Duodenal mucosa (tissue), 2 donors: ENCODE measurements at regions not wholly inside any gene's neighbourhood (a gene's known extent, or its start where the extent isn't known, plus 50 kb on each side); places are given as distances from the start of the nearest gene placed in this dataset.

ENCODE experiments used
- H3K27ac ChIP-seq: one replicate; pipeline ENCODE4 v1.7.0; 2013; ENCODE audit warnings: low read depth, low read length
- H3K27me3 ChIP-seq, 2 donors: one replicate each; pipeline ENCODE4 v1.7.0; 2013; ENCODE audit warnings: low read length in 2 of 2, control low read depth in 1 of 2; ENCODE audit not compliant: insufficient read depth in 2 of 2, control insufficient read depth in 1 of 2
- H3K36me3 ChIP-seq, 2 donors: one replicate each; pipeline ENCODE4 v1.7.0; 2013; ENCODE audit warnings: low read length in 2 of 2, control low read depth in 1 of 2; ENCODE audit not compliant: insufficient read depth in 2 of 2, control insufficient read depth in 1 of 2
- H3K4me1 ChIP-seq, 2 donors: one replicate each; pipeline ENCODE4 v1.7.0; 2013; ENCODE audit warnings: low read length in 2 of 2, control low read depth in 1 of 2; ENCODE audit not compliant: insufficient read depth in 2 of 2, control insufficient read depth in 1 of 2
- H3K4me3 ChIP-seq, 2 donors: one replicate each; pipeline ENCODE4 v1.7.0; 2013; ENCODE audit warnings: low read length in 2 of 2, low read depth in 1 of 2
- H3K9ac ChIP-seq, 2 donors: one replicate each; pipeline ENCODE4 v1.7.0; 2013; ENCODE audit warnings: low read length in 2 of 2, low read depth in 1 of 2
- H3K9me3 ChIP-seq, 2 donors: one replicate each; pipeline ENCODE4 v1.7.0; 2013; ENCODE audit warnings: low read length in 2 of 2, control low read depth in 1 of 2; ENCODE audit not compliant: control insufficient read depth in 1 of 2

DNA sequence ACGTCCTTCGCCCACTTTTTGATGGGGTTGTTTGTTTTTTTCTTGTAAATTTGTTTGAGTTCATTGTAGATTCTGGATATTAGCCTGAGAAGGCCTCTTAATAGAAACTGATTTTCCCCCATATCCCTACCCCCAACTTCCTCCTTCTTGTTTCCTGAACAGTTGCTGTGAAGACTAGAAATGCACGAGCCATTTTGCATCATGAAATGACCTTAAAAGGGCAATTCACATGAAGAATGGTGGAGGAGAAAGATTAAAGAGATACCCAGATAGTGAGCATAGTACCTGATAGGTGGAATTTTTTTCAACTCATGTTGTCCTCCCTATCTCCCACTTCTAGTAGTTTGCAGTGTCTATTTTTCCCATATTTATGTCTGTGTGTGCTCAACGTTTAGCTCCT lies 55.2 kb upstream of the KCNH8 start:
- H3K4me3 ChIP-seq: no peak overlapping the region
- H3K4me1 ChIP-seq: no peaks in the 10 kb centered on the region
- H3K36me3 ChIP-seq: no peaks in the 10 kb centered on the region
- no peaks in the 10 kb centered on the region for H3K9me3 ChIP-seq
- no peak overlapping the region for H3K9ac ChIP-seq
- H3K27ac ChIP-seq: no peak overlapping the region
- H3K27me3 ChIP-seq: no peaks in the 10 kb centered on the region

DNA sequence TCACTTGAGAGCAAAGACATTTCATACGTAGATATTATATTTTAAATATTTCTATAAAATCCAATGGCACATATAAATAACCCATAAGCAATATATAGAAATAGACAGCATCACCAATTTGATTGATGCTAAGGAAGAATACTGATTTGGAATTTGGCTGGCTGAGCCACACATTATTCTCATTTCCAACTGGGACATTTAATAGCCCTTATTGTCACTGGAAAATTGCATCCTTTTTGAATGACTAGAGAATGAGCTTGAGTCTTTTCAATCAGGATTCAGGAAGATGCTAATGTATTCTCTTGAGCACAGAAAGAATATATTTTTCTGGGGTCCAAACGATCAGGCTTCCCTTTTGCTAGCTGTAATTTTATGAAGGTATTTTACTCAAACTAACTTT lies 70.9 kb upstream of the KCNH8 start:
- Histone ChIP-seq H3K4me3 (no peak overlapping the region), H3K9ac (no peak overlapping the region), H3K27me3 (no peaks in the 10 kb centered on the region), H3K27ac (no peak overlapping the region), H3K36me3 (no peaks in the 10 kb centered on the region), H3K4me1 (no peaks in the 10 kb centered on the region), H3K9me3 (no peaks in the 10 kb centered on the region)

DNA sequence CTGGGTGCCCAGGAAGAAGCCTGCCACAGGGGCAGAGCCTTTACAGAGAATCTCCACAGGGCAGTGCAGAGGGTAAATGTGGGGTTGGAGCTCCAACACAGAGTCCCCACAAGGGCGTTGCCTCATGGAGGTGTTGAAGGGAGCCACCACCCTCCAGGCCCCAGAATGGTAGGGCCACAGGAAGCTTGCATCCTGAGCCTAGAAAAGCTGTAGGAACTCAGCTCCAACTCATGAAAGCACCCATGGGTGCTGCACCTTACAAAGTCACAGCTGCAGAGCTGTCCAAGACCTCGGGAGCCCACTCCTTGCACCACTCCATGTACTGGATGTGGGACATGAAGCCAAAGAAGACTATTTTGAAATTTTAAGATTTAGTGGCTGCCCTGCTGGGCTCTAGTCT lies 73.3 kb upstream of the KCNH8 start:
- H3K27ac ChIP-seq: no peak overlapping the region
- no peak overlapping the region for H3K4me3 ChIP-seq
- H3K27me3 ChIP-seq: no peaks in the 10 kb centered on the region
- no peak overlapping the region for H3K9ac ChIP-seq
- no peaks in the 10 kb centered on the region for H3K36me3 ChIP-seq
- H3K4me1 ChIP-seq: no peaks in the 10 kb centered on the region
- H3K9me3 ChIP-seq: no peaks in the 10 kb centered on the region

DNA sequence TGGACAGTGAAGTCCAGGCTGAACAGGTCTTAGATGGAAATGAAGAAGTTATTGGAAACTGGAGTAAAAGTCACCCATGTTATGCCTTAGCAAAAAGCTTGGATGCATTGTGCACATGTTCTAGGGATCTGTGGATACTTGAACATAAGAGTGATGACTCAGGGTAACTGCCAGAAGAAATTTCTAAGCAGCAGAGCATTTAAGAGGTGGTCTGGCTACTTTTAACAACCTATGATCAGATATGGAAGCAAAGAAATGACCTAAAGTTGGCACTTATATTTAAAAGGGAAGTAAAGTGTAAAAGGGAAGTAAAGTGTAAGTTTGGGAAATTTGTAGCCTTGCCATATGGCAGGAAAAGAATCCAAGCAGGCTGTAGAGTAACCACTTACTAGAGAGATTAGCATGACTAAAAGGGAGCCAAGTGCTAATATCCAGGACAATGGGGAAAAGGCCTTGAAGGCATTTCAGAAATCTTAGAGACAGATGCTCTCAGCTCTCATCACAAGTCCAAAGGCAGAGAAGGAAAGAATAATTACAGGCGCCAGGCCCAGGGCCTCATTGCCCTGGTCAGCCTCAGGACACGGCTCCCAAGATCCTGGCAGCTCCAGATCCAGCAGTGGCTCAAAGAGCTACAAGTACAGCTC lies 73.9 kb upstream of the KCNH8 start:
- no peak overlapping the region for H3K4me3 ChIP-seq
- H3K9ac ChIP-seq: no peak overlapping the region
- no peak overlapping the region for H3K27ac ChIP-seq
- no peaks in the 10 kb centered on the region for H3K27me3 ChIP-seq
- no peaks in the 10 kb centered on the region for H3K9me3 ChIP-seq
- H3K36me3 ChIP-seq: no peaks in the 10 kb centered on the region
- H3K4me1 ChIP-seq: no peaks in the 10 kb centered on the region

DNA sequence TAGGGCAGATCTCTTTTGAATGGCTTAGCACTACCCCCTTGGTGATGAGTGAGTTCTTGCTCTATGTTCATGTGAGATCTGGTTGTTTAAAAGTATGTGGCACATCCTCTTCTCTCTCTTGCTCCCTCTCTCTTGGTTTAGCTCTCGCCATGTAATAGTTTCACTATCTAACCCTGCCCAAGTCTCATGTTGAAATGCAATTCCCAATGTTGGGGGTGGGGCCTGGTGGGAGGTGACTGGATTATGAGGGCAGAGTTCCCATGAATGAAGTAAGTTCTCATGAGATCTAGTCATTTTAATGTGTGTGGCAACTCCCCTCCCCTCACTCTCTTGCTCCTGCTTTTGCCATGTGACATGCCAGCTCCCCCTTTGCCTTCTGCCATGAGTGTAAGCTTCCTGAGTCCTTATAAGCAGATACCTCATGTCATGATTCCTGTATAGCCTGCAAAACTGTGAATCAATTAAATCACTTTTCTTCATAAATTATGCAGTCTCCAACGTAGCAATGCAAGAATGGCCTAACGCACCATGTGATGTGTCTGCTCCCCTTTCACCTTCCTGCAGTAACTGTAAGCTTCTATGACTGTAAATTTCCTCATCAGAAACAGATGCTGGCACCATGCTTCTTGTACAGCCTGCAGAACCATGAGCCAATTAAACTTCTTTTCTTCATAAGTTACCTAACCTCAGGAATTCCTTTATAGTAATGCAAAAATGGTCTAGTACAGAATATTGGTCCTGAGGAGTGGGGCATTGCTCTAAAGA lies 74.8 kb upstream of the KCNH8 start:
- Histone ChIP-seq H3K9ac (no peak overlapping the region), H3K4me1 (no peaks in the 10 kb centered on the region), H3K4me3 (no peak overlapping the region), H3K27me3 (no peaks in the 10 kb centered on the region), H3K9me3 (no peaks in the 10 kb centered on the region), H3K27ac (no peak overlapping the region), H3K36me3 (no peaks in the 10 kb centered on the region)

DNA sequence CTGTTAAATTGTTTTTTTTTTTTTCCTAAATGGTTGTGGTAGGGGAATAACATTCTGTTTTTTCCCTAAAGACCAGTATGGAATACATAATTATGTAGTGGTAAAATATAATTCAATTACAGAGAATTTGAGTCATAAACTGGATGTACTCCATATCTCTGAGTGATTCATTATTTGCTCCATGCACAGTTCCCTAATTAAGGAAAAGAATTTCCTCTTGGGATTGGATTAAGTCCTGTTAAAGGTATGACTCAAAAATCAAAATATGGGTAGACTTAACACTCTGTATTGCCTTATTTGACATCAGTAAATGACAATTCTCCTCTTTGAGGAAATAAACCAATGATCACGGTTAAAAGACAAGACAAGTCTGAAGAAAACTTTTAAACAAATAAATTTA lies 78.0 kb upstream of the KCNH8 start:
- H3K27me3 ChIP-seq: no peaks in the 10 kb centered on the region
- H3K4me3 ChIP-seq: no peak overlapping the region
- H3K27ac ChIP-seq: no peak overlapping the region
- no peaks in the 10 kb centered on the region for H3K36me3 ChIP-seq
- H3K9me3 ChIP-seq: no peaks in the 10 kb centered on the region
- H3K9ac ChIP-seq: no peak overlapping the region
- no peaks in the 10 kb centered on the region for H3K4me1 ChIP-seq

DNA sequence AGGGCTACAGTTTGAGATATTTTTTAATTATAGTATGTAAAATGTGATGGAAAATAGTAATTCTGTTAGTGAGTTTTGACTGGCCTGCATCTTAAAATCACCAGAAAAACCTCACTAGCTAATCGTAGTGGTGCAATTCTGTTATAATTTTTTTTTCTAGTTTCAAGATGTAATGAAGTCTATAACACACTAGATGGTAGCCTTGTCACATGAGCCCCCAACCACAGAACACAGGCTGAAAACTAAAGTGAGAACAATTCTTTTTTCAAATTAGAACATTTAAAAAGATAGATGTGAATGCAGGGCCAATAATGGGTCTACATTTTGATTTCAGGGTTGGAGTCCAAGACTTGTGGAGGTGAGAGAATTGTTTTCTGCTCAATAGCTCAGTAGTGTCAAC lies 83.3 kb upstream of the KCNH8 start:
- H3K36me3 ChIP-seq: no peaks in the 10 kb centered on the region
- H3K4me1 ChIP-seq: no peaks in the 10 kb centered on the region
- no peak overlapping the region for H3K4me3 ChIP-seq
- no peaks in the 10 kb centered on the region for H3K9me3 ChIP-seq
- no peaks in the 10 kb centered on the region for H3K27me3 ChIP-seq
- H3K27ac ChIP-seq: no peak overlapping the region
- no peak overlapping the region for H3K9ac ChIP-seq

DNA sequence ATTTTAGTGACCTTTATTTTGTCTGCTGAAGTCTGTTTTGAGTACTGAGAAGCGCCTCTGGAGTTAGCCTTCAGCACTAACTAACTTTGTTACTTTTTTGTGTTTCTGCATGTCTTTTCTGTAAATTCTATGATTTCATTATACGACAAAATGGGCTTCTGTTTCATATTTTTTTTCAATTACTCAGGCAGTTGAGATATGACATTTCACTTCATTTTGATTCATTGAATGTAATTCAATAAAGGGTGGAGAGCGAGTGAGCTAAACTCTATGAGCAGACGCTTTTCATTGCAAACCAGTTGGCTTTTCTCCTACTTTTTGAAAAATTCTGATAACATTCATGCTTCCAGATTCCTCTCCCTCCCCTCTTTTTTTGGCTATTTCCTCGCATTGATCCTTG lies 84.4 kb upstream of the KCNH8 start:
- no peaks in the 10 kb centered on the region for H3K4me1 ChIP-seq
- no peak overlapping the region for H3K9ac ChIP-seq
- H3K4me3 ChIP-seq: no peak overlapping the region
- no peaks in the 10 kb centered on the region for H3K27me3 ChIP-seq
- H3K36me3 ChIP-seq: no peaks in the 10 kb centered on the region
- H3K9me3 ChIP-seq: no peaks in the 10 kb centered on the region
- H3K27ac ChIP-seq: no peak overlapping the region

DNA sequence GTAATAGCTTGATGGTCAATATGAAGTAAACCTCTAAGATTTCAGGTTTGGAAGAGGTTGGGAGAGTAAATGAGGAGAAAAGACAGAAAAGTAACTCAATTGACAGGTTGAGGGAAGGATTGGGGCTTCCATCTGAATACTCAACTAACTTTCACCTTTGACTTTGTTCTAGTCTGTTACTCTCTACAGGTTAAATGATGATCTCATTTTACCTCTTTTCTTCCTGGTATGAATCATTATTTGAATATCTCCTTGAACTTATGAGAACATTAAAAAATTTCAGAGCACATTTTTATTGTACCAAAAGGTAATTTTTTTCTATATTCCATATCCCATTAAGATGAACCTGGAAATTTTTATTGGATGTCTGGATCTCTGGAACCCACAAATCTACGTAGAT lies 87.9 kb upstream of the KCNH8 start:
- H3K4me3 ChIP-seq: no peak overlapping the region
- no peaks in the 10 kb centered on the region for H3K4me1 ChIP-seq
- no peak overlapping the region for H3K9ac ChIP-seq
- no peak overlapping the region for H3K27ac ChIP-seq
- no peaks in the 10 kb centered on the region for H3K9me3 ChIP-seq
- H3K27me3 ChIP-seq: no peaks in the 10 kb centered on the region
- no peaks in the 10 kb centered on the region for H3K36me3 ChIP-seq

DNA sequence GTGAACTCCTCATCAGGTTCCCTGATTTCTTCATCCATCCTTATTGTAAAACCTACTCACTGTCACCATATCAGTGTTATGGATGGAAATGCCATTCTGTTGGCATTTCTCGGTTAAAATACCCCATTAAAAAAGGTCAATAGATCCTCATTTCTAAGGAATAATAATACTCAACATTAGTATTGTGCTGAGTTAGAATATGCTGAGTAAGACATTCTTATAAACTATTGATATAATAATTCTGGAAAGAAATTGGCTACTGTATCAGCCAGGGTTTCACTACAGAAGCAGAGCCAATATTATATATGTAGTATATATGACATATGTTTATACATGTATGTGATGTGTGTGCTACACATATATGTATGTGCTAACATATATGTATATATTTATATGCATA lies 95.4 kb upstream of the KCNH8 start:
- H3K9ac ChIP-seq: no peak overlapping the region
- H3K4me1 ChIP-seq: no peaks in the 10 kb centered on the region
- no peak overlapping the region for H3K4me3 ChIP-seq

More for the DNA sequence above, 95.4 kb upstream of the KCNH8 start:
- no peaks in the 10 kb centered on the region for H3K9me3 ChIP-seq
- no peaks in the 10 kb centered on the region for H3K36me3 ChIP-seq
- no peak overlapping the region for H3K27ac ChIP-seq
- H3K27me3 ChIP-seq: no peaks in the 10 kb centered on the region
